Neural progenitor cell (in vitro differentiated cells): ENCODE measurements at regions not wholly inside any gene's neighbourhood (a gene's known extent, or its start where the extent isn't known, plus 50 kb on each side); places are given as distances from the start of the nearest gene placed in this dataset.
A peak's percentile ranks its signal among the peaks of the same experiment; 100 is the strongest.

ENCODE experiments used
- DNase-seq: peaks from one replicate; pipeline ENCODE4 v3.0.0-alpha.2; 2016; ENCODE audit warnings: low spot score
- H2AFZ ChIP-seq: fragments of 200-600 bp; sonication (generic); replicated peaks from 2 replicates; pipeline ENCODE4 v1.6.1; 2016; ENCODE audit warnings: antibody characterized with exemption
- H3F3A ChIP-seq: fragments of 200-600 bp; sonication (generic); 2 replicates; pipeline ENCODE4 v1.6.1; 2016; ENCODE audit warnings: antibody characterized with exemption, low read depth
- H3K27ac ChIP-seq: fragments of 200-600 bp; sonication (generic); 2 replicates; pipeline ENCODE4 v1.5.1; 2016; ENCODE audit warnings: mild to moderate bottlenecking
- H3K27me3 ChIP-seq: fragments of 200-600 bp; sonication (generic); 2 replicates; pipeline ENCODE4 v1.6.1; 2016; ENCODE audit warnings: mild to moderate bottlenecking, moderate library complexity
- H3K36me3 ChIP-seq: fragments of 200-600 bp; sonication (generic); 2 replicates; pipeline ENCODE4 v1.5.1; 2016
- H3K4me1 ChIP-seq: fragments of 200-600 bp; sonication (generic); 2 replicates; pipeline ENCODE4 v1.6.1; 2016; ENCODE audit warnings: mixed run types
- H3K4me2 ChIP-seq: fragments of 200-600 bp; sonication (generic); 2 replicates; pipeline ENCODE4 v1.6.1; 2016
- H3K4me3 ChIP-seq: fragments of 200-600 bp; sonication (generic); 2 replicates; pipeline ENCODE4 v1.5.1; 2016
- H3K79me2 ChIP-seq: fragments of 200-600 bp; sonication (generic); 2 replicates; pipeline ENCODE4 v1.6.1; 2016; ENCODE audit warnings: low read depth
- H3K9ac ChIP-seq: fragments of 200-600 bp; sonication (generic); 2 replicates; pipeline ENCODE4 v1.6.1; 2016
- H3K9me3 ChIP-seq: fragments of 200-600 bp; sonication (generic); 2 replicates; pipeline ENCODE4 v1.5.1; 2016; ENCODE audit warnings: low read depth
- H4K20me1 ChIP-seq: fragments of 200-600 bp; sonication (generic); 2 replicates; pipeline ENCODE4 v1.6.1; 2016; ENCODE audit warnings: low read depth
- H3K27ac Mint-ChIP-seq: 3 replicates; pipeline ENCODE4 v1.8.0; 2021; ENCODE audit warnings: mixed read lengths
- H3K27me3 Mint-ChIP-seq: 2 replicates; pipeline ENCODE4 v1.8.0; 2022; ENCODE audit warnings: low read depth, mild to moderate bottlenecking, inconsistent platforms, moderate library complexity, mixed read lengths; ENCODE audit not compliant: insufficient read depth
- H3K36me3 Mint-ChIP-seq: 3 replicates; pipeline ENCODE4 v1.8.0; 2021; ENCODE audit warnings: mixed read lengths
- H3K4me1 Mint-ChIP-seq: 3 replicates; pipeline ENCODE4 v1.8.0; 2021; ENCODE audit warnings: mixed read lengths
- H3K4me3 Mint-ChIP-seq: 3 replicates; pipeline ENCODE4 v1.8.0; 2021; ENCODE audit warnings: mild to moderate bottlenecking, moderate library complexity, mixed read lengths
- H3K9me3 Mint-ChIP-seq: 3 replicates; pipeline ENCODE4 v1.8.0; 2020; ENCODE audit warnings: mixed read lengths
- CTCF ChIP-seq: fragments of 200-600 bp; sonication (generic); IDR thresholded peaks from 2 replicates; pipeline ENCODE4 v1.5.1; 2017; ENCODE audit warnings: antibody characterized with exemption, mild to moderate bottlenecking
- EZH2 ChIP-seq: fragments of 200-600 bp; sonication (generic); IDR thresholded peaks from 2 replicates; pipeline ENCODE4 v1.6.1; 2017; ENCODE audit warnings: antibody characterized with exemption, mild to moderate bottlenecking, moderate library complexity
- EZH2phosphoT487 ChIP-seq: fragments of 200-600 bp; sonication (generic); IDR thresholded peaks from 2 replicates; pipeline ENCODE4 v1.6.1; 2017; ENCODE audit warnings: antibody characterized with exemption

- Mint-ChIP-seq H3K4me3 (no peak overlapping the region), H3K27me3 (peaks cover 19% of the 10 kb centered on the region), H3K36me3 (no peaks in the 10 kb centered on the region), H3K9me3 (no peaks in the 10 kb centered on the region), H3K4me1 (peaks cover 4% of the 10 kb centered on the region), H3K27ac (no peak overlapping the region)
- peaks cover 40% of the 10 kb centered on the region for H3K27me3 ChIP-seq
- no peaks in the 10 kb centered on the region for H3F3A ChIP-seq
- H3K9me3 ChIP-seq = no peaks in the 10 kb centered on the region
- TF ChIP-seq EZH2phosphoT487 (no peak), CTCF (no peak), EZH2 (no peak)
- DNase-seq = no peak
- no peak overlapping the region for H3K27ac ChIP-seq
- H3K4me2 ChIP-seq = no peak overlapping the region
- no peaks in the 10 kb centered on the region for H4K20me1 ChIP-seq
- H3K79me2 ChIP-seq = no peaks in the 10 kb centered on the region
- H3K4me1 ChIP-seq = peaks cover 5% of the 10 kb centered on the region
- H3K4me3 ChIP-seq = no peak overlapping the region
- no peak overlapping the region for H2AFZ ChIP-seq
- H3K36me3 ChIP-seq = no peaks in the 10 kb centered on the region
- H3K9ac ChIP-seq = no peak overlapping the region
Measured at GRCh38 chr19:32223106-32223505, 122.3 kb upstream of the ZNF507 start.

- no peak overlapping the region for H3K9ac ChIP-seq
- H4K20me1 ChIP-seq = no peaks in the 10 kb centered on the region
- no peak overlapping the region for H3K27ac ChIP-seq
- H3K27me3 Mint-ChIP-seq = peaks cover 19% of the 10 kb centered on the region
- peaks cover 4% of the 10 kb centered on the region for H3K4me1 Mint-ChIP-seq
- no peaks in the 10 kb centered on the region for H3K79me2 ChIP-seq
- no peaks in the 10 kb centered on the region for H3K9me3 Mint-ChIP-seq
- peak overlapping the region; percentile 83 for H3K4me3 Mint-ChIP-seq
- H3K27ac Mint-ChIP-seq = no peak overlapping the region
- no peak for TF ChIP-seq EZH2phosphoT487
- no peak for TF ChIP-seq CTCF
- no peak for TF ChIP-seq EZH2
- peaks cover 40% of the 10 kb centered on the region for H3K27me3 ChIP-seq
- DNase-seq = peak; percentile 30
- peaks cover 5% of the 10 kb centered on the region for H3K4me1 ChIP-seq
- H3K9me3 ChIP-seq = no peaks in the 10 kb centered on the region
- no peaks in the 10 kb centered on the region for H3F3A ChIP-seq
- no peaks in the 10 kb centered on the region for H3K36me3 ChIP-seq
- H3K4me2 ChIP-seq = peak overlapping the region; percentile 75
- H2AFZ ChIP-seq = peak overlapping the region; percentile 60
- peak overlapping the region; percentile 42 for H3K4me3 ChIP-seq
- no peaks in the 10 kb centered on the region for H3K36me3 Mint-ChIP-seq
Measured at GRCh38 chr19:32223595-32224370, 121.6 kb upstream of the ZNF507 start.

GRCh38 chr19:32224371-32225244 is 120.8 kb upstream of the ZNF507 start:
- Mint-ChIP-seq H3K27ac (no peak overlapping the region), H3K27me3 (peaks cover 18% of the 10 kb centered on the region), H3K4me1 (peaks cover 4% of the 10 kb centered on the region), H3K36me3 (no peaks in the 10 kb centered on the region), H3K9me3 (no peaks in the 10 kb centered on the region), H3K4me3 (peak overlapping the region; percentile 83)
- Histone ChIP-seq H2AFZ (peak overlapping the region; percentile 60), H3K4me3 (peak overlapping the region; percentile 42), H3K36me3 (no peaks in the 10 kb centered on the region), H3K9me3 (no peaks in the 10 kb centered on the region), H3K9ac (no peak overlapping the region), H3K4me1 (peaks cover 5% of the 10 kb centered on the region), H4K20me1 (no peaks in the 10 kb centered on the region), H3K27me3 (peaks cover 40% of the 10 kb centered on the region), H3K79me2 (no peaks in the 10 kb centered on the region), H3K4me2 (peak overlapping the region; percentile 75), H3K27ac (no peak overlapping the region), H3F3A (no peaks in the 10 kb centered on the region)
- DNase-seq = peak; percentile 82
- TF ChIP-seq EZH2phosphoT487 (peak; percentile 45), CTCF (peak; percentile 98), EZH2 (peak; percentile 73)
